GM23248 (cell line): ENCODE measurements at regions not wholly inside any gene's neighbourhood (a gene's known extent, or its start where the extent isn't known, plus 50 kb on each side); places are given as distances from the start of the nearest gene placed in this dataset.

Experiments used
- DNase-seq: peaks from one replicate; pipeline ENCODE4 v3.0.0-alpha.2; 2015
- H2AFZ ChIP-seq: fragments of 200-600 bp; sonication (generic); 2 replicates; pipeline ENCODE4 v1.6.1; 2016; ENCODE audit warnings: antibody characterized with exemption
- H3F3A ChIP-seq: fragments of 200-600 bp; sonication (generic); 2 replicates; pipeline ENCODE4 v1.6.1; 2016; ENCODE audit warnings: mild to moderate bottlenecking, antibody characterized with exemption, mixed run types; ENCODE audit not compliant: insufficient read depth
- H3K27ac ChIP-seq: fragments of 200-600 bp; sonication (generic); 2 replicates; pipeline ENCODE4 v1.5.1; 2016; ENCODE audit warnings: mild to moderate bottlenecking
- H3K27me3 ChIP-seq: fragments of 200-600 bp; sonication (generic); replicated peaks from 2 replicates; pipeline ENCODE4 v1.6.1; 2016; ENCODE audit warnings: mild to moderate bottlenecking; ENCODE audit not compliant: insufficient read depth
- H3K36me3 ChIP-seq: fragments of 200-600 bp; sonication (generic); 2 replicates; pipeline ENCODE4 v1.6.1; 2016; ENCODE audit warnings: low read depth, mild to moderate bottlenecking
- H3K4me1 ChIP-seq: fragments of 200-600 bp; sonication (generic); 2 replicates; pipeline ENCODE4 v1.6.1; 2016; ENCODE audit warnings: mild to moderate bottlenecking; ENCODE audit not compliant: insufficient read depth
- H3K4me2 ChIP-seq: fragments of 200-600 bp; sonication (generic); one replicate; pipeline ENCODE4 v1.6.1; 2016; ENCODE audit warnings: mild to moderate bottlenecking; ENCODE audit not compliant: unreplicated experiment
- H3K4me3 ChIP-seq: fragments of 200-600 bp; sonication (generic); 2 replicates; pipeline ENCODE4 v1.5.1; 2016; ENCODE audit warnings: mild to moderate bottlenecking
- H3K79me2 ChIP-seq: fragments of 200-600 bp; sonication (generic); 2 replicates; pipeline ENCODE4 v1.6.1; 2016; ENCODE audit warnings: mild to moderate bottlenecking; ENCODE audit not compliant: insufficient read depth
- H3K9ac ChIP-seq: fragments of 200-600 bp; sonication (generic); 2 replicates; pipeline ENCODE4 v1.6.1; 2016; ENCODE audit warnings: mild to moderate bottlenecking
- H3K9me2 ChIP-seq: fragments of 200-600 bp; sonication (generic); 2 replicates; pipeline ENCODE4 v1.6.1; 2016; ENCODE audit warnings: mixed run types, mild to moderate bottlenecking, moderate library complexity; ENCODE audit not compliant: insufficient read depth
- H3K9me3 ChIP-seq: fragments of 200-600 bp; sonication (generic); one replicate; pipeline ENCODE4 v1.6.1; 2017; ENCODE audit warnings: low read depth
- H4K20me1 ChIP-seq: fragments of 200-600 bp; sonication (generic); 2 replicates; pipeline ENCODE4 v1.6.0; 2016; ENCODE audit not compliant: insufficient read depth
- EZH2 ChIP-seq: fragments of 200-600 bp; sonication (generic); IDR thresholded peaks from 2 replicates; pipeline ENCODE4 v1.6.1; 2018; ENCODE audit warnings: antibody characterized with exemption, mild to moderate bottlenecking; ENCODE audit not compliant: insufficient read depth, poor library complexity, severe bottlenecking
- EZH2phosphoT487 ChIP-seq: fragments of 200-600 bp; sonication (generic); IDR thresholded peaks from 2 replicates; pipeline ENCODE4 v1.6.1; 2018; ENCODE audit warnings: antibody characterized with exemption, moderate library complexity, mild to moderate bottlenecking, low read depth; ENCODE audit not compliant: insufficient read depth
- WGBS, 2 experiments: methylation state at CpG; one replicate each; pipeline ENCODE4 v1.1.6; 2015 to 2017; ENCODE audit warnings: low lambda C conversion rate in 2 of 2, low coverage in 1 of 2; ENCODE audit errors: missing lambda C conversion rate in 2 of 2; 5-methylcytosine and 5-hydroxymethylcytosine counted together
- in situ Hi-C: fragments of 300-500 bp; cut with MboI; formaldehyde crosslinking; loops from 2 replicates; pipeline ENCODE4 v1.15.0; 2020

DNA sequence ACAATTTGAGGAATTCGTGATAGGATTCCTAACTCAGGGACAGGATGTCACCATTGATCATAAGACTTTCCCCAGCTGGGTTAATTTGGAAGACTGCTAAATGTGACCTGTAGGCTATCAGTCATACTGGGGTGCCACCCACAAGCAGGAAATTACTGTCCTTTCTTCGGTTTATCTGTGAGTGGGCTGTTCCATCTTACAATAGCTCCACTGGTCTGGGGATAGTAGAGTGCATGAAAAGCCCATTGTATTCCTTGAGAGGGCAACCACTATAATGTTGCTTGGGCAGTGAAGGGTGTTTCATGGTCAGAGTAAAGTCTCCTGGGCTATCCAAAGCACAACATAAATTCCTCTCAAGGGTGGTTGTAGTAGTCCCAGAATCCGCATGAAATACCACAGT lies 1523.0 kb upstream of the B3GALT2 start:
- Histone ChIP-seq H4K20me1 (no peaks in the 10 kb centered on the region), H3K4me1 (no peaks in the 10 kb centered on the region), H3K9me3 (no peaks in the 10 kb centered on the region), H3K9ac (no peak overlapping the region), H3K4me2 (no peak overlapping the region), H3K27ac (no peak overlapping the region), H3K36me3 (no peaks in the 10 kb centered on the region), H3K9me2 (no peaks in the 10 kb centered on the region), H3K4me3 (no peak overlapping the region), H3K79me2 (no peaks in the 10 kb centered on the region), H3K27me3 (no peaks in the 10 kb centered on the region), H3F3A (no peaks in the 10 kb centered on the region), H2AFZ (no peak overlapping the region)
- DNase-seq, result no peak
- 7 to 17% methylated on average over 3 of the region's 3 CpGs for WGBS, 2 experiments
- in situ Hi-C loops, result no loop called here
- TF ChIP-seq EZH2, result no peak
- no peak for TF ChIP-seq EZH2phosphoT487

DNA sequence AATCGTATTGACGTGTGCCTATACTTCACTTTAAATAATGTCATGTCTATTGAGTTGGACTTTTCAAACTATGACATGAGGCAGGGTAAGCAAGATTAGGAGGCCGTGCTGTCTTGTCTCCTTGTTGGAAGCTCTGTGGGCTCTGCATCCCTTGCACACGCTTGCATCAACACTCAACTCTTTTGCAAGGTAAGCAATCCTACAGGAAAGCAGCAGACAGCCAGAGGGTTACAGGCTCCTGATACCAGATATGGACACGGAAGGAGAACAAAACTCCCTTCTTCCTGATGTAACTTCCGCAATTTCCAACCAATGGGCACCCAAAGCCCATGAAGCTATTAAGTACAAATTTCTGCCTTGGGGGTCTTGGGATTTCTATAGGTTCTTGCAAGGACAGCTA lies 1520.7 kb upstream of the B3GALT2 start:
- Histone ChIP-seq H3K4me2 (no peak overlapping the region), H3K9ac (no peak overlapping the region), H3K27me3 (no peaks in the 10 kb centered on the region), H3K4me1 (no peaks in the 10 kb centered on the region), H3K9me3 (no peaks in the 10 kb centered on the region), H2AFZ (no peak overlapping the region), H3F3A (no peaks in the 10 kb centered on the region), H4K20me1 (no peaks in the 10 kb centered on the region), H3K79me2 (no peaks in the 10 kb centered on the region), H3K4me3 (no peak overlapping the region), H3K9me2 (no peaks in the 10 kb centered on the region), H3K36me3 (no peaks in the 10 kb centered on the region), H3K27ac (no peak overlapping the region)
- no peak for DNase-seq
- WGBS, 2 experiments, result 29 to 30% methylated on average over 6 of the region's 6 CpGs
- TF ChIP-seq EZH2 (no peak), EZH2phosphoT487 (no peak)
- in situ Hi-C loops, result no loop called here

DNA sequence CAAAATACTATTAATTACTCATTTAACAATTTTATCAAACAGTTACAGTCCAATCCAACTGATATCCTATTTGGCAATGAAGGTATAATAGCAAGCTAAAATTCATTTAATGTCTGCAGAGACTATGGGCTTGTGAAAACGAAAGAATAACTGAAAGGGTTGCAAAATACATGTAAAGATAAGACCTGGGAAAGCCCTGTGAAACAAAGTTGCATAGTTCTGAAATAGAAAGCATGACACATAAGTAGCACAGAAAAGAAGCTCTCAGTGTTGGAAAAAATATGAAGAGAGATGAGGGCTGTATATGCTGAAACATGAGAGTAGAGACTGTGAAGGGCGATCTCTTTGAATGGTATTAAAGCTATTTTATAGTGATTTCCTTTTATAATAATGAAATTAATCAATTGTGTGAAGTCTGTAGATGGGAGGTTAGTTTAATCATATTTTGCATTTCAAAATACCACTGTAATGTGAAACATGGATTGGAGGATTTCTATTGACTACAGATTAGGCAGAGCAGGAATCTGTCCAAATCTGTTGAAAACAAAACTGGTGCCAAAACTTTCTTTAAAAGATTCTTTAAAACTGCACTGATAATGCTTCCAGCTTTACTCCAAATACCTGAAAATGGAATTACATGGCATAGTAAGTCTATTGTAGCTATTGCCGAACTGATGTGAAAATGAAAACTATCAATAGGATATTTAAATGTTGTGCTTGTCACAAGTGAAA lies 1518.9 kb upstream of the B3GALT2 start:
- H3K36me3 ChIP-seq, result no peaks in the 10 kb centered on the region
- WGBS, 2 experiments, result 19 to 23% methylated on average over 3 of the region's 3 CpGs
- no peaks in the 10 kb centered on the region for H4K20me1 ChIP-seq
- in situ Hi-C loops, result no loop called here
- TF ChIP-seq EZH2phosphoT487, result no peak
- no peak overlapping the region for H3K9ac ChIP-seq
- H3K27ac ChIP-seq, result no peak overlapping the region
- H3K4me3 ChIP-seq, result no peak overlapping the region
- no peaks in the 10 kb centered on the region for H3K27me3 ChIP-seq
- no peaks in the 10 kb centered on the region for H3F3A ChIP-seq
- H3K9me3 ChIP-seq, result no peaks in the 10 kb centered on the region
- no peak overlapping the region for H2AFZ ChIP-seq
- no peaks in the 10 kb centered on the region for H3K4me1 ChIP-seq
- no peak for DNase-seq
- H3K4me2 ChIP-seq, result no peak overlapping the region
- H3K9me2 ChIP-seq, result no peaks in the 10 kb centered on the region
- no peaks in the 10 kb centered on the region for H3K79me2 ChIP-seq

DNA sequence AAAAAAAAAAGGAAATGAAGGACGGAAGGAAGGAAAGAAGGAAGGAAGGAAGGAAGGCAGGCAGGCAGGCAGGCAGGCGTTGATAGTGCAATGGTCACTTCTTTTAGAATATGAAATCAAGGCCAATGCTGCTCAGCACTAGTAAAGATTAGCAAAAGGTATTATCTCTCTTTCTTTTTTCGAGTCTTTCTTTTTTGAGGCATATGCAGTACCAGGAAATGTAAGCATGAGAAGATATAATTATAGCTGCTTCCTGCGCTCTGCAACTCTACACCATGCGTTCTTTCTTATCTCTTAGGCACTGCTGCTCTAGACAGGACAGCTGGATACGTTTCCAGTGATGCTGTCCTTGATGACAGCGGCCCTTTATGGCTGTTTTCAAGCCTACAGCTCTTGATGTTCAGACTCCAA lies 1512.5 kb upstream of the B3GALT2 start:
- H3K79me2 ChIP-seq, result no peaks in the 10 kb centered on the region
- H3F3A ChIP-seq, result no peaks in the 10 kb centered on the region
- WGBS, 2 experiments, result 15 to 16% methylated on average over 6 to 7 of the region's 7 CpGs
- H3K9me3 ChIP-seq, result no peaks in the 10 kb centered on the region
- H3K4me3 ChIP-seq, result no peak overlapping the region
- no peak overlapping the region for H3K27ac ChIP-seq
- no peak overlapping the region for H3K9ac ChIP-seq
- no peaks in the 10 kb centered on the region for H3K36me3 ChIP-seq
- in situ Hi-C loops, result no loop called here
- H3K4me2 ChIP-seq, result no peak overlapping the region
- no peaks in the 10 kb centered on the region for H3K27me3 ChIP-seq
- DNase-seq, result no peak
- H3K9me2 ChIP-seq, result no peaks in the 10 kb centered on the region
- H4K20me1 ChIP-seq, result no peaks in the 10 kb centered on the region
- H3K4me1 ChIP-seq, result no peaks in the 10 kb centered on the region
- no peak for TF ChIP-seq EZH2phosphoT487
- no peak for TF ChIP-seq EZH2
- H2AFZ ChIP-seq, result no peak overlapping the region

DNA sequence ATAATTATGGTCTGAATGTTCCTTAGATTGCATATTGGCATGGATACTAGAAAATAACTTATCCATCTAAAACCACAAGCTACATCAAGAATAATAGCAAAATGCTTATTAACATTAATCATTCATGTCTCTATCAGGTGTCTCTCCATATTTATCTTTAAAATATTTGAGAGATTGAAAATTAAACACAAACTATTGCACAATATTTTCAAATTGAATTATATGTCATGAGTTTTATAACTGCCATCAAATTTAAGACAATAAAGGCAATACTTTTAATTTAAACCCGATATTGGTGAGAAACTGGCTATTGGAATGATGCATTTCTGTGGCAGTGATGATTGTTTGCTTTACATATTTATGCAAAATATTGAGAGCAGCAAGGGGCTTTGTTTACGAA lies 1506.8 kb upstream of the B3GALT2 start:
- H3K36me3 ChIP-seq, result no peaks in the 10 kb centered on the region
- H3K9me2 ChIP-seq, result no peaks in the 10 kb centered on the region
- 5 to 6% methylated on average over 2 of the region's 2 CpGs for WGBS, 2 experiments
- in situ Hi-C loops, result no loop called here
- no peak overlapping the region for H3K4me2 ChIP-seq
- no peak overlapping the region for H3K27ac ChIP-seq
- no peak for DNase-seq
- no peak overlapping the region for H2AFZ ChIP-seq
- H3F3A ChIP-seq, result no peaks in the 10 kb centered on the region
- no peaks in the 10 kb centered on the region for H3K27me3 ChIP-seq
- no peaks in the 10 kb centered on the region for H3K9me3 ChIP-seq
- no peaks in the 10 kb centered on the region for H3K79me2 ChIP-seq
- no peak for TF ChIP-seq EZH2
- no peak for TF ChIP-seq EZH2phosphoT487
- no peaks in the 10 kb centered on the region for H3K4me1 ChIP-seq
- H3K4me3 ChIP-seq, result no peak overlapping the region
- no peak overlapping the region for H3K9ac ChIP-seq
- no peaks in the 10 kb centered on the region for H4K20me1 ChIP-seq
